ENCODE measurements at regions not wholly inside any gene's neighbourhood (a gene's known extent, or its start where the extent isn't known, plus 50 kb on each side); places are given as distances from the start of the nearest gene placed in this dataset.

DNA sequence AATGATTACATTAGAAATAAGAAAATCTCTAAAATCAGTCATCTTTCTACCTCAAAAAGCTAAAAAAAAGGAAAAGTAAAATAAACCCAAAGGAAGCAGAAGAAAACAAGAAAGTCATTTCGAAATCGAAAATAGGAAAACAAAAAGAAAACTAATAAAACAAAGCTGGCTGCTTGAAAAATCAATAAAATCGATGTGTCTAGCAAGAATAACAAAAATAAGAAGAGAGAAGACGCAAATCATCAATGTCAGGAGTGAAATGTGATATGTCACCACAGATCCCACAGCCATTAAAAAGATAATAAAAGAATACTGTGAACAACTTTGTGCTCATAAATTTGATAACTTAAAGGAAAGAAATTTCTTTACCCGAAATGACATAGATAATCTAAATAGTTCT is 218.1 kb upstream of the S1PR3 start:
- H2BK120ac ChIP-seq (ENCODE audit: insufficient read depth, low read length, poor library complexity) = no peak overlapping the region

DNA sequence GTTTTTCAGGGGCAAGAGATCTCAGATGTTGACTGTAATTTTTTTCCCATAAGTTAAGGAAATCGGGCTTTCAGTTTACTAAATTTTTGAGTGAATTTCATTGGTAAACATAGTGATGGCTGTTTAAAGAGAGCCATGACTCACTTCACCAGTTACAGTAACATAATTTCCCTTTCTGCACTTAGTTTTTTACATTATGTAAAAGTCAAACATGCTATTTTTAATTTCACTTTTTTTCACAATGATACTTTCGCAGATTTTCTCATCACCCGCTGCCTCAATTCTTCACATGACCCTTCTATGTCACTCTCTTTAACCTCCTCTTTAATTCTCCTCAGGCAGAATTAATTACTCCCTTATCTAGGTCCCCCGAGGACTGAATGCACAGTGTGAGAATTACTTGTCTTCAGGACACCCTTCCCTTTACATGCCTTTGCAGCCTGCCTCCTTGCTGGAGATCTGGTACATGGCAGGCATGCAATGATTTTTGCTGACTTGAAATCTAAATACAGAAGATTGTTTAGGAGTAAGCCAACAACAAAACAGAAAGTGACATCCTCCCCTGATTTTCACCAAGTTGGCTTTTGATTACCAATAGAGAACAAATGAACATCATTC is 217.5 kb upstream of the S1PR3 start:
- no peak overlapping the region for H4K12ac ChIP-seq (ENCODE audit: low read depth, low read length)
- no peaks in the 10 kb centered on the region for H3K36me3 ChIP-seq (ENCODE audit: control insufficient read depth in 1 of 2, insufficient read depth in 2 of 2, low read length in 2 of 2)
- DNase-seq = no peak
- no peak overlapping the region for H3K4me2 ChIP-seq (ENCODE audit: low read length)
- H3K18ac ChIP-seq (ENCODE audit: low read length) = no peak overlapping the region
- H4K8ac ChIP-seq (ENCODE audit: low read depth, low read length) = no peak overlapping the region
- no peak overlapping the region for H3K23ac ChIP-seq (ENCODE audit: low read length)
- no peaks in the 10 kb centered on the region for H3K27me3 ChIP-seq (ENCODE audit: insufficient read depth, low read length)
- peaks cover 10% of the 10 kb centered on the region for H3K79me2 ChIP-seq (ENCODE audit: control insufficient read depth, insufficient read depth, low read length, poor library complexity)
- no peak overlapping the region for H2AFZ ChIP-seq (ENCODE audit: insufficient read depth, low read length, poor library complexity)
- H2AK5ac ChIP-seq (ENCODE audit: low read length) = no peak overlapping the region
- peaks cover 4% of the 10 kb centered on the region for H3K9me3 ChIP-seq (ENCODE audit: insufficient read depth, low read depth, low read length)
- no peak overlapping the region for H2BK5ac ChIP-seq (ENCODE audit: low read depth, low read length, poor library complexity)
- H2BK120ac ChIP-seq (ENCODE audit: insufficient read depth, low read length, poor library complexity) = no peak overlapping the region
- no peak overlapping the region for H3K14ac ChIP-seq (ENCODE audit: low read length)
- H3K4ac ChIP-seq (ENCODE audit: low read depth, low read length) = no peak overlapping the region
- H3K27ac ChIP-seq (ENCODE audit: low read depth, low read length) = peak overlapping the region; percentile 4
- H3K79me1 ChIP-seq (ENCODE audit: low read length) = peaks cover 36% of the 10 kb centered on the region
- H2BK12ac ChIP-seq (ENCODE audit: low read length) = no peak overlapping the region
- H3K9ac ChIP-seq (ENCODE audit: low read length) = no peak overlapping the region
- peaks cover 28 to 31% of the 10 kb centered on the region in 2 experiments for H3K4me1 ChIP-seq (ENCODE audit: control insufficient read depth in 1 of 2, insufficient read depth in 2 of 2, low read length in 2 of 2)
- H3K4me3 ChIP-seq (ENCODE audit: low read depth, low read length) = no peak overlapping the region
- no CpG with 5 or more reads among the region's 4 CpGs for WGBS (ENCODE audit: extremely low coverage, insufficient coverage, insufficient read length)
- H4K91ac ChIP-seq (ENCODE audit: low read depth, low read length) = no peak overlapping the region

More for the DNA sequence above, 218.1 kb upstream of the S1PR3 start:
- no peak overlapping the region for H3K9ac ChIP-seq (ENCODE audit: low read length)
- H2AK5ac ChIP-seq (ENCODE audit: low read length) = no peak overlapping the region
- no peak overlapping the region for H4K12ac ChIP-seq (ENCODE audit: low read depth, low read length)
- H2BK12ac ChIP-seq (ENCODE audit: low read length) = no peak overlapping the region
- DNase-seq = no peak
- H2AFZ ChIP-seq (ENCODE audit: insufficient read depth, low read length, poor library complexity) = no peak overlapping the region
- no peak overlapping the region for H3K27ac ChIP-seq (ENCODE audit: low read depth, low read length)
- H3K27me3 ChIP-seq (ENCODE audit: insufficient read depth, low read length) = no peaks in the 10 kb centered on the region
- H3K79me2 ChIP-seq (ENCODE audit: control insufficient read depth, insufficient read depth, low read length, poor library complexity) = peaks cover 9% of the 10 kb centered on the region
- peaks cover 26 to 27% of the 10 kb centered on the region in 2 experiments for H3K4me1 ChIP-seq (ENCODE audit: control insufficient read depth in 1 of 2, insufficient read depth in 2 of 2, low read length in 2 of 2)
- no peak overlapping the region for H4K8ac ChIP-seq (ENCODE audit: low read depth, low read length)
- H4K91ac ChIP-seq (ENCODE audit: low read depth, low read length) = no peak overlapping the region
- no peak overlapping the region for H3K23ac ChIP-seq (ENCODE audit: low read length)
- no peak overlapping the region for H3K4me2 ChIP-seq (ENCODE audit: low read length)
- peaks cover 31% of the 10 kb centered on the region for H3K79me1 ChIP-seq (ENCODE audit: low read length)
- no peak overlapping the region for H2BK5ac ChIP-seq (ENCODE audit: low read depth, low read length, poor library complexity)
- H3K4ac ChIP-seq (ENCODE audit: low read depth, low read length) = no peak overlapping the region
- WGBS (ENCODE audit: extremely low coverage, insufficient coverage, insufficient read length) = no CpG with 5 or more reads among the region's 5 CpGs
- H3K9me3 ChIP-seq (ENCODE audit: insufficient read depth, low read depth, low read length) = peaks cover 2% of the 10 kb centered on the region
- no peak overlapping the region for H3K18ac ChIP-seq (ENCODE audit: low read length)
- H3K4me3 ChIP-seq (ENCODE audit: low read depth, low read length) = no peak overlapping the region
- H3K36me3 ChIP-seq (ENCODE audit: control insufficient read depth in 1 of 2, insufficient read depth in 2 of 2, low read length in 2 of 2) = no peaks in the 10 kb centered on the region
- no peak overlapping the region for H3K14ac ChIP-seq (ENCODE audit: low read length)

DNA sequence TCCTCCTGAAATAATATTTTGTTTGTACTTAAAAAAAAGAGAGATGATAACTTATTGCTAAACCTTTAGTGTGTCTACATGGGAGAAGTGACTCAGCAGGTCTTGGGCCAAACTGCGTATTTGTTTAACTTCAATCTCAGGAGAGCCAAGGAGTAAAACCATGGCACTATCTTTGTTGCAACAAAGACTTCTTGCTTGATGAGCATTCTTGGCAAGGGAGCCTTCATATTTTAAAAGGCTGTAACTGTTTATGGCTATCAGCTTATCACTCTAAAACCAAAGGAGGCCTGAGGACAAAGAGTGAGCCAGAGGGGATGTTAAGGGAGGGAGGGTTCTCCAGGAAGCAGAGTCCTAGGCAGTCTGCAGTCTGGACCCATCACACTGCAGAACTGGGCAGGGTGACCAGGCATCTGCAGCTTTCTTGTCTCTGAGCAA is 216.2 kb upstream of the S1PR3 start:
- H3K23ac ChIP-seq (ENCODE audit: low read length) = no peak overlapping the region
- H2AFZ ChIP-seq (ENCODE audit: insufficient read depth, low read length, poor library complexity) = peak overlapping the region; percentile 50
- H3K4me1 ChIP-seq (ENCODE audit: control insufficient read depth in 1 of 2, insufficient read depth in 2 of 2, low read length in 2 of 2) = peaks cover 28 to 31% of the 10 kb centered on the region in 2 experiments
- no peaks in the 10 kb centered on the region for H3K36me3 ChIP-seq (ENCODE audit: control insufficient read depth in 1 of 2, insufficient read depth in 2 of 2, low read length in 2 of 2)
- H4K8ac ChIP-seq (ENCODE audit: low read depth, low read length) = peak overlapping the region; percentile 97
- peak overlapping the region; percentile 100 for H2BK120ac ChIP-seq (ENCODE audit: insufficient read depth, low read length, poor library complexity)
- H3K4me2 ChIP-seq (ENCODE audit: low read length) = no peak overlapping the region
- WGBS (ENCODE audit: extremely low coverage, insufficient coverage, insufficient read length) = no CpG with 5 or more reads among the region's 1 CpG
- H3K27me3 ChIP-seq (ENCODE audit: insufficient read depth, low read length) = no peaks in the 10 kb centered on the region
- H3K27ac ChIP-seq (ENCODE audit: low read depth, low read length) = peak overlapping the region; percentile 97
- H2BK12ac ChIP-seq (ENCODE audit: low read length) = peak overlapping the region; percentile 100
- no peak overlapping the region for H4K12ac ChIP-seq (ENCODE audit: low read depth, low read length)
- H3K18ac ChIP-seq (ENCODE audit: low read length) = peak overlapping the region; percentile 34
- H3K4ac ChIP-seq (ENCODE audit: low read depth, low read length) = peak overlapping the region; percentile 30
- H3K14ac ChIP-seq (ENCODE audit: low read length) = peak overlapping the region; percentile 98
- peak overlapping the region; percentile 92 for H2AK5ac ChIP-seq (ENCODE audit: low read length)
- peaks cover 4% of the 10 kb centered on the region for H3K9me3 ChIP-seq (ENCODE audit: insufficient read depth, low read depth, low read length)
- peaks cover 39% of the 10 kb centered on the region for H3K79me1 ChIP-seq (ENCODE audit: low read length)
- H3K4me3 ChIP-seq (ENCODE audit: low read depth, low read length) = no peak overlapping the region
- H4K91ac ChIP-seq (ENCODE audit: low read depth, low read length) = peak overlapping the region; percentile 100
- H2BK5ac ChIP-seq (ENCODE audit: low read depth, low read length, poor library complexity) = peak overlapping the region; percentile 100
- H3K9ac ChIP-seq (ENCODE audit: low read length) = no peak overlapping the region
- peak in 1 of 2 donors; percentile 44 for DNase-seq
- peaks cover 10% of the 10 kb centered on the region for H3K79me2 ChIP-seq (ENCODE audit: control insufficient read depth, insufficient read depth, low read length, poor library complexity)

DNA sequence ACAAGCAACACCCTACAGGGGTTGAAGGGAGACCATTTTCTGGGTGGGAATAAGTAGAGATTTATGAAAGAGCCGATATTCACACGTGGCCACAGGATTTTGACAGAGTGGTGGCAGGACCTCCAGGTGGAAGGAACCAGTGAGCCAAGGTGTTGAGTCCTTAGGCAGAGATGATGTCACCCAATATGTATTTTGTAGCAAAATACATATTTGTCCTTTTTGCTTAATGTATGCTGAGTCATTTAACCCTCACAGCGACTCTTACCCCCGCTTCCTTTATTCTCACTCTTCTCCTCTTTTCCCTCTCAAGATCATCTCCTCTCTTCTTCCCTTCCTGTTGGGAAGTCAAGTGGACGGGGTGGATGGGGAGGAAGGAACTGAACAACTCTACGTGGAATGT is 215.7 kb upstream of the S1PR3 start:
- peak overlapping the region; percentile 98 for H3K14ac ChIP-seq (ENCODE audit: low read length)
- H3K9me3 ChIP-seq (ENCODE audit: insufficient read depth, low read depth, low read length) = peaks cover 4% of the 10 kb centered on the region
- peak overlapping the region; percentile 100 for H2BK120ac ChIP-seq (ENCODE audit: insufficient read depth, low read length, poor library complexity)
- no peak overlapping the region for H3K23ac ChIP-seq (ENCODE audit: low read length)
- H3K4ac ChIP-seq (ENCODE audit: low read depth, low read length) = peak overlapping the region; percentile 97
- H3K27ac ChIP-seq (ENCODE audit: low read depth, low read length) = peak overlapping the region; percentile 97
- H4K8ac ChIP-seq (ENCODE audit: low read depth, low read length) = peak overlapping the region; percentile 97
- H3K79me1 ChIP-seq (ENCODE audit: low read length) = peaks cover 39% of the 10 kb centered on the region
- peak overlapping the region; percentile 100 for H2AK5ac ChIP-seq (ENCODE audit: low read length)
- no peak overlapping the region for H3K9ac ChIP-seq (ENCODE audit: low read length)
- H4K12ac ChIP-seq (ENCODE audit: low read depth, low read length) = peak overlapping the region; percentile 81
- peak overlapping the region; percentile 76 for H2AFZ ChIP-seq (ENCODE audit: insufficient read depth, low read length, poor library complexity)
- H4K91ac ChIP-seq (ENCODE audit: low read depth, low read length) = peak overlapping the region; percentile 100
- no peak overlapping the region for H3K4me3 ChIP-seq (ENCODE audit: low read depth, low read length)
- no CpG with 5 or more reads among the region's 6 CpGs for WGBS (ENCODE audit: extremely low coverage, insufficient coverage, insufficient read length)
- H2BK5ac ChIP-seq (ENCODE audit: low read depth, low read length, poor library complexity) = peak overlapping the region; percentile 100
- peak overlapping the region; percentile 100 for H2BK12ac ChIP-seq (ENCODE audit: low read length)
- peaks cover 28 to 31% of the 10 kb centered on the region in 2 experiments for H3K4me1 ChIP-seq (ENCODE audit: control insufficient read depth in 1 of 2, insufficient read depth in 2 of 2, low read length in 2 of 2)
- H3K79me2 ChIP-seq (ENCODE audit: control insufficient read depth, insufficient read depth, low read length, poor library complexity) = peaks cover 10% of the 10 kb centered on the region
- no peak overlapping the region for H3K4me2 ChIP-seq (ENCODE audit: low read length)
- H3K27me3 ChIP-seq (ENCODE audit: insufficient read depth, low read length) = no peaks in the 10 kb centered on the region
- peak; percentile 31 to 74 for DNase-seq
- no peaks in the 10 kb centered on the region for H3K36me3 ChIP-seq (ENCODE audit: control insufficient read depth in 1 of 2, insufficient read depth in 2 of 2, low read length in 2 of 2)
- peak overlapping the region; percentile 100 for H3K18ac ChIP-seq (ENCODE audit: low read length)

Measured in trophoblast cell (in vitro differentiated cells and primary cell).